ENCODE measurements at regions not wholly inside any gene's neighbourhood (a gene's known extent, or its start where the extent isn't known, plus 50 kb on each side); places are given as distances from the start of the nearest gene placed in this dataset.
"Not testable (repeated sequence)": the region's sequence is repeated elsewhere in the genome, so short reads cannot be mapped to it uniquely, and the experiment has no call there.

DNA sequence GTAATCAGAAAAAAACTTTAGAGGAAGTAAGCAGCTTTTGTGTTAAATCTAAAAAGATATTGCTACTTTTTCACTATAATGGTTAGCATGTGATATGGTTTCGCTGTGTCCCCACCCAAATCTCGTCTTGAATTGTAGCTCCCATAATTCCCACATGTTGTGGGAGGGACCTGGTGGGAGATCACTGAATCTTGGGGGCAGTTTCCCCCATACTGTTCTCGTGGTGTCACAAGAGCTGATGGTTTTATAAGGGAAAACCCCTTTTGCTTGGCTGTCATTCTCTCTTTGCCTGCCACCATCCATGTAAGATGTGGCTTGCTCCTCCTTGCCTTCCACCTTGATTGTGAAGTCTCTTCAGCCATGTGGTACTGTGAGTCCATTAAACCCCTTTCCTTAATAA lies 117.1 kb downstream of the KCNJ2 start:
- Histone ChIP-seq H3K4me3 (ENCODE audit: low read length) (no peak overlapping the region), H3K27ac (ENCODE audit: low read length) (no peak overlapping the region), H3K36me3 (ENCODE audit: insufficient read depth, low read depth, low read length) (no peaks in the 10 kb centered on the region), H3K27me3 (ENCODE audit: insufficient read depth, low read length) (no peaks in the 10 kb centered on the region), H3K9ac (ENCODE audit: low read depth, low read length) (no peak overlapping the region), H3K9me3 (ENCODE audit: insufficient read depth, low read depth, low read length) (peaks cover 10% of the 10 kb centered on the region), H3K4me1 (ENCODE audit: insufficient read depth, low read length) (no peaks in the 10 kb centered on the region)

DNA sequence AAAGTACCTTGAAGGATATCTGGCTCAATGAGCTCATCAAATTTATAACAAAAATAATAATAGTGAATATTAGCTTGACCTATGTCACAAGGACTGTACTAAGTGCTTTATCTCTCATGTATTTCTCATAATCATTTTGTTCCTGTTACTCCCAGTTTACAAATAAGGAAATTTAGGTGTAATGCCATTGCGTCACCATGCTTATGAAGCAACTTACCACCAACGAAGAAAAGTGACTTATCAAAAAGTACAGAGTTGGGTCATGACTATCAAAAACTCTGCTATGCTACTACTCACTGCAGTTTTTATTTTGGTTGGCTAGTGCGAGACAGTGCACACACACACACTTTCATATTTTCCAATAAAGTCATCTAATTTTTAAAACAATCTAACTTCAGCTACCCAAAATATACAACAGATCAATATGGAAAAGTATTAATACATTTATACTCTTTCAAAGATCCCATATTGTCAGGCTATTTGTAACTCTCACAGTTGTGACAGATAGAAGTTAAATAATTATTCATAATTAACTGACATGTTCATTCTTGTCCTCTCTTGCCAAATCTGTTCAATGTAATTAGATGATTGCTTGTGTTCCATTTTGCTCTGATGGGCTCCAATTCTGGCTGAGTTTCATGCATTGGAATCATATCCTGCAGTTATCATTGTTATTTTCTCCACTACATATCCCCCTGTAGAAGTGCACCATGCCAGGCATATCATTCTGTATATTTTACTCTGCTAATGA lies 119.4 kb downstream of the KCNJ2 start:
- Histone ChIP-seq H3K4me3 (ENCODE audit: low read length) (no peak overlapping the region), H3K27me3 (ENCODE audit: insufficient read depth, low read length) (no peaks in the 10 kb centered on the region), H3K4me1 (ENCODE audit: insufficient read depth, low read length) (no peaks in the 10 kb centered on the region), H3K9me3 (ENCODE audit: insufficient read depth, low read depth, low read length) (no peaks in the 10 kb centered on the region), H3K9ac (ENCODE audit: low read depth, low read length) (no peak overlapping the region), H3K36me3 (ENCODE audit: insufficient read depth, low read depth, low read length) (no peaks in the 10 kb centered on the region), H3K27ac (ENCODE audit: low read length) (no peak overlapping the region)

DNA sequence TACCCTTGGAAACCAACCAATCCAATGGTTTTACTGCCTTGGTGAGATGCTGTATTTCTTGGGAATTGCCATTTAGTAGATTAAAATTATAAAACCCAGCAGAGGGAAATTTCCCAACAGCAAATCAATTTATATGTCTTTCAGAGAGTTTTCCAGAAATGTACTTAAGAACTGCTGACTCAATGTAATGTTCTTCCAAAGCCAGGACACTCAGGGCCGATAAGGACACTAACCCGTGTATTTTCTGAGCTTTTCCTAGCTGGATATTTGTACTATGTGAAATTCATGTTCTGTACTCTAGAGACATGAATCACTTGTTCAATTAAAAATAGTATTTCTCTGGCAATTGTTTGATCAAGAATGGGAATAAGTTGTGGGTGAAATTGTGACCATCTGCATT lies 121.4 kb downstream of the KCNJ2 start:
- H3K4me1 ChIP-seq (ENCODE audit: insufficient read depth, low read length), result peaks cover 3% of the 10 kb centered on the region; the same call in 1 of the 2 replicates
- no peak overlapping the region for H3K4me3 ChIP-seq (ENCODE audit: low read length)
- no peak overlapping the region for H3K9ac ChIP-seq (ENCODE audit: low read depth, low read length)
- H3K9me3 ChIP-seq (ENCODE audit: insufficient read depth, low read depth, low read length), result peaks cover 2% of the 10 kb centered on the region; the same call in 1 of the 2 replicates
- no peaks in the 10 kb centered on the region for H3K27me3 ChIP-seq (ENCODE audit: insufficient read depth, low read length)
- no peaks in the 10 kb centered on the region for H3K36me3 ChIP-seq (ENCODE audit: insufficient read depth, low read depth, low read length)
- no peak overlapping the region for H3K27ac ChIP-seq (ENCODE audit: low read length)

DNA sequence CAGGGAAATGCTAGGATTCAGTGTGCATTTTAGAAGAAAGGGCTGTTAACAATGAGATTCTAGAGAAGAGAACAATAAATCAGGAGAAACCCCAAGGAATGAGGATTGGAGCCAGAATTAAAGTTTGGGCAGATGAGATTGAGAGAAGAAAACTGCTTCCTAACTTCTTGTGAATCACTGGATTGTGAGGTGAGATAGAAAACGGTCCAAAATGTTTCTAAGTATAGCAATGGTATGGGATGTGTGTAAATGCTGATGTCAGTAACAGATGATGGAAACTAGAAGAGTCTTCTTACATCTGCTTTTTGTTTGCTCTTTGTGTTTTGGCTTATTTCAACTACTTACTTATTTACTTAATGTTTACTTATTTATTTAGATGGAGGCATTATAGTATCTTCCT lies 123.0 kb downstream of the KCNJ2 start:
- H3K9me3 ChIP-seq (ENCODE audit: insufficient read depth, low read depth, low read length), result peaks cover 2% of the 10 kb centered on the region; the same call in 1 of the 2 replicates
- no peak overlapping the region for H3K4me3 ChIP-seq (ENCODE audit: low read length)
- no peaks in the 10 kb centered on the region for H3K27me3 ChIP-seq (ENCODE audit: insufficient read depth, low read length)
- H3K4me1 ChIP-seq (ENCODE audit: insufficient read depth, low read length), result peaks cover 3% of the 10 kb centered on the region; the same call in 1 of the 2 replicates
- H3K9ac ChIP-seq (ENCODE audit: low read depth, low read length), result no peak overlapping the region
- H3K27ac ChIP-seq (ENCODE audit: low read length), result no peak overlapping the region
- no peaks in the 10 kb centered on the region for H3K36me3 ChIP-seq (ENCODE audit: insufficient read depth, low read depth, low read length)

DNA sequence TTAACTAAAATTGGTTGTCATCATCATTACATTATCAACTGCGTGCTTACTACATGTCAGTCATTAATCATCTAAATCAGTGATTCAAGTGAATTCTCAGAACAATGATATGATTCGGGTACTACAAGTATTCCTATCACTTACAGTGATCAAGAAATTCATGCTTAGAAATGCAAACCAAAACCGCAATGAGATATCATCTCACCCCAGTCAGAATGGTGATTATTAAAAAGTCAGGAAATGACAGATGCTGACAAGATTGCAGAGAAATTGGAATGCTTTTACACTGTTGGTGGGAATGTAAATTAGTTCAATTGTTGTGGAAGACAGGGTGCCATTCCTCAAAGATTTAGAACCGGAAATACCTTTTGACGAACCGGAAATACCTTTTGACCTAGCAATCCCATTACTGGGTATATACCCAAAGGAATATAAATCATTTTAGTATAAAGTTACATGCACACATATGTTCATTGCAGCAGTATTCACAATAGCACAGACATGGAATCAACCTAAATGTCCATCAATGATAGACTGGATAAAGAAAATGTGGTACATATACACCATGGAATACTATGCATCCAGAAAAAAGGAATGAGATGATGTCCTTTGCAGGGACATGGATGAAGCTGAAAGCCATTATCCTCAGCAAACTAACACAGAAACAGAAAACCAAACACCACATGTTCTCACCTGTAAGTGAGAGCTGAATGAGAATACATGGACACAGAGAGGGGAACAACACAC lies 124.4 kb downstream of the KCNJ2 start:
- H3K9me3 ChIP-seq (ENCODE audit: insufficient read depth, low read depth, low read length); H3K36me3 ChIP-seq (ENCODE audit: insufficient read depth, low read depth, low read length); H3K4me1 ChIP-seq (ENCODE audit: insufficient read depth, low read length); H3K27ac ChIP-seq (ENCODE audit: low read length); H3K9ac ChIP-seq (ENCODE audit: low read depth, low read length); H3K27me3 ChIP-seq (ENCODE audit: insufficient read depth, low read length); H3K4me3 ChIP-seq (ENCODE audit: low read length): not testable (repeated sequence)

DNA sequence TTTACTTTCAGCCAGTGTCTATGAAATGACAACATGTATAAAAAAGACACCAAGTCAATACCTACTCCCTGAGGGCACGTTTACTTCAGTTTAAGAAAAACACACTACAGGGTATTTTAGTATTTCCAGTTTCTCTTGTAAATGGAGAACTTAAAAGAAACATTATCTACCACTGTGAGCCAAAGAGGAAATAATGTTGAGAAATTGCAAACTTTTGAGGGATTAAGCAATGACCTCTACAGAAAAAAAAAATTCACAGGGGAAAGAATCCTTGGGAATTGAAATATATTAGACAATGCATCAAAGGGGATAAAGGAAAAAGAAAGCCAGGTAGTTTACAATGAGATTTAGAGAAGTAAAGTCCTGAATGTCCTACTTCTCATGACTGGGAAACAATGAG lies 126.0 kb downstream of the KCNJ2 start:
- Histone ChIP-seq H3K9me3 (ENCODE audit: insufficient read depth, low read depth, low read length) (peaks cover 2% of the 10 kb centered on the region; the same call in 1 of the 2 replicates), H3K27ac (ENCODE audit: low read length) (no peak overlapping the region), H3K4me1 (ENCODE audit: insufficient read depth, low read length) (peaks cover 3% of the 10 kb centered on the region; the same call in 1 of the 2 replicates), H3K36me3 (ENCODE audit: insufficient read depth, low read depth, low read length) (no peaks in the 10 kb centered on the region), H3K4me3 (ENCODE audit: low read length) (no peak overlapping the region), H3K9ac (ENCODE audit: low read depth, low read length) (no peak overlapping the region), H3K27me3 (ENCODE audit: insufficient read depth, low read length) (no peaks in the 10 kb centered on the region)

DNA sequence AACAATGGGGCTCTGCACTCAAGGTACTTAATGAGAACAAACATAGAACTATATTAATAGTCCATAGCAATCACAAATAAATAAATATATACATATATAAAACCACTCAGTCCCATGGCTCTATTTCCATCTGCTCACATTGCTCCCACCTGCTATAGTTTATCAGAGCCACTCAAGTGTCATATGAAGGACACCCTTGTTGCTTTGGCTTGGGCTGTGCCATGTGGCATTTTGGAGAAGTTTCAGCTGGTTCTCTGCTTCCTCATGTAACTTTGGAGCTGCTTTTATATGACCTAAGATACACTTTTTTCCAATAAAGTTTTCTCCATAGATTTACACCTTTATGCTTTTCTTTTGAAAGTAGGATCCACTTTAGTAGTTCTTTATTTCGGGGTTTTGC lies 126.4 kb downstream of the KCNJ2 start:
- H3K9ac ChIP-seq (ENCODE audit: low read depth, low read length), result no peak overlapping the region
- no peak overlapping the region for H3K4me3 ChIP-seq (ENCODE audit: low read length)
- H3K36me3 ChIP-seq (ENCODE audit: insufficient read depth, low read depth, low read length), result no peaks in the 10 kb centered on the region
- H3K27me3 ChIP-seq (ENCODE audit: insufficient read depth, low read length), result no peaks in the 10 kb centered on the region
- peaks cover 2% of the 10 kb centered on the region; the same call in 1 of the 2 replicates for H3K9me3 ChIP-seq (ENCODE audit: insufficient read depth, low read depth, low read length)
- H3K4me1 ChIP-seq (ENCODE audit: insufficient read depth, low read length), result peaks cover 3% of the 10 kb centered on the region; the same call in 1 of the 2 replicates
- H3K27ac ChIP-seq (ENCODE audit: low read length), result no peak overlapping the region

DNA sequence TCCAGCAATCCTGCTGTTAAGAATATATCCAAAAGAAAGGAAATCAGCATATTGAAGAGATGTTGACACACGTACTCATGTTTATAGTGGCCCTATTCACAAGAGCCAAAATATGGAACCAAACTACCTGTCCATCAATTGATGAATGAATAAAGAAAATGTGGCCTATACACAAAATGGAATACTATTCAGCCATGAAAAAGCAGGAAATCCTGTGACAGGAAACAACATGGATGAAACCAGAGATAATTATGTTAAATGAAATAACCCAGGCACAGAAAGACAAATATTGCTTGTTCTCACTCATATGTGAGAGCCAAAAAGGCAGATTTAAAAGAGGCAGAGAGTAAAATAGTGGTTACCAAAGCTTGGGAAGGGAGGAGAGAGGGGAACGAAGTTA lies 127.1 kb downstream of the KCNJ2 start:
- H3K36me3 ChIP-seq (ENCODE audit: insufficient read depth, low read depth, low read length), result no peaks in the 10 kb centered on the region
- H3K27me3 ChIP-seq (ENCODE audit: insufficient read depth, low read length), result no peaks in the 10 kb centered on the region
- no peak overlapping the region for H3K27ac ChIP-seq (ENCODE audit: low read length)
- H3K9me3 ChIP-seq (ENCODE audit: insufficient read depth, low read depth, low read length), result peaks cover 2% of the 10 kb centered on the region; the same call in 1 of the 2 replicates
- no peak overlapping the region for H3K9ac ChIP-seq (ENCODE audit: low read depth, low read length)
- no peak overlapping the region for H3K4me3 ChIP-seq (ENCODE audit: low read length)
- H3K4me1 ChIP-seq (ENCODE audit: insufficient read depth, low read length), result peaks cover 3% of the 10 kb centered on the region; the same call in 1 of the 2 replicates

DNA sequence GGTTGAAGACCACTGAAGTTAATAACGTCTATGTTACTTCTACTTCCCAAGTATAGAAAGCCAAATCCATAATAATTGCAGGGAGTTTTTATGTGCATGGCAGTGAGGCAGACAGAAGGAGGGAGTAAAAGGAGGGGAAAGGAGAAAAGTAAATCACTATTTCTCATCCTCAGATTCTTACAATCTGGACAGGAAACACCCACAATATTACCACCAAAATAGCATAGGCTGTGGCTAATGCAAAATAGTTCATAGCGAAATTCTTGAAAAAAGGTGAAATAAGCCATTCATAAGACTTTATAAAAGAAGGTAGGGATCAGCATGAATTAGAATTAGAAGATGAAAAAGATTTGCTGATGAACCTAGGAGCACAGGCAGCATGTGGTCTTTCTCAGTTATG lies 128.1 kb downstream of the KCNJ2 start:
- H3K27ac ChIP-seq (ENCODE audit: low read length), result no peak overlapping the region
- no peaks in the 10 kb centered on the region for H3K27me3 ChIP-seq (ENCODE audit: insufficient read depth, low read length)
- H3K36me3 ChIP-seq (ENCODE audit: insufficient read depth, low read depth, low read length), result no peaks in the 10 kb centered on the region
- H3K4me3 ChIP-seq (ENCODE audit: low read length), result no peak overlapping the region
- H3K9me3 ChIP-seq (ENCODE audit: insufficient read depth, low read depth, low read length), result peaks cover 2% of the 10 kb centered on the region; the same call in 1 of the 2 replicates
- H3K4me1 ChIP-seq (ENCODE audit: insufficient read depth, low read length), result peaks cover 3% of the 10 kb centered on the region; the same call in 1 of the 2 replicates
- H3K9ac ChIP-seq (ENCODE audit: low read depth, low read length), result no peak overlapping the region

DNA sequence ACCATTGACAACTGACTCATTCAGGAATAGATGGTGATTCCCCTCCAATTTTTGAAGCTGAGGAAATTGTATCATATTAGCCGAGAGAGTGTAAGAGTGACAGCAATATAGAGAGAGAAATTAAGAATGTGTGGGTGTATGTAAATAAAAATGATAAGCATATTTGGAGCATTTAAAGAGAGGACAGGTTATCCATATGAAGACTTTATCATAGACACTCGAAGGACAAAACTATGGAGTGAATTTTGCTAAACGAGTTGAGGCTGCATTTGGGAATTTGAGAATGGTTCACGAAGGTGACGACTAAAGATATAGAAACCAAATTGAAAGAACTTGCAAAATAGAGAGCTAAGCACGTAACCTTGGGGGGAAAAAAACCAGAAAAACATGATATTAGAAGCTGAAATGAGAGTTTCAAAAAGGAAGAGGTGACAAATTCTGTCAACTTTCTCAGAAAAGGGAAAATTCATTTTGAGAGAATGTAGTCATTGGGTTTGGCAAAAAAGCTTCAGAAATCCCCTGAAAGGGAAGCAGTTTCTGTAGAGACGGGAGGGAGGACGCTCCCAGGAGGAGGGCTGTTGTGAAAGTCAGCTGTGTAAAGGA lies 129.7 kb downstream of the KCNJ2 start:
- Histone ChIP-seq H3K4me1 (ENCODE audit: insufficient read depth, low read length) (peaks cover 3% of the 10 kb centered on the region; the same call in 1 of the 2 replicates), H3K9me3 (ENCODE audit: insufficient read depth, low read depth, low read length) (peaks cover 1% of the 10 kb centered on the region; the same call in 1 of the 2 replicates), H3K36me3 (ENCODE audit: insufficient read depth, low read depth, low read length) (no peaks in the 10 kb centered on the region), H3K27me3 (ENCODE audit: insufficient read depth, low read length) (no peaks in the 10 kb centered on the region), H3K27ac (ENCODE audit: low read length) (no peak overlapping the region), H3K4me3 (ENCODE audit: low read length) (no peak overlapping the region), H3K9ac (ENCODE audit: low read depth, low read length) (no peak overlapping the region)

DNA sequence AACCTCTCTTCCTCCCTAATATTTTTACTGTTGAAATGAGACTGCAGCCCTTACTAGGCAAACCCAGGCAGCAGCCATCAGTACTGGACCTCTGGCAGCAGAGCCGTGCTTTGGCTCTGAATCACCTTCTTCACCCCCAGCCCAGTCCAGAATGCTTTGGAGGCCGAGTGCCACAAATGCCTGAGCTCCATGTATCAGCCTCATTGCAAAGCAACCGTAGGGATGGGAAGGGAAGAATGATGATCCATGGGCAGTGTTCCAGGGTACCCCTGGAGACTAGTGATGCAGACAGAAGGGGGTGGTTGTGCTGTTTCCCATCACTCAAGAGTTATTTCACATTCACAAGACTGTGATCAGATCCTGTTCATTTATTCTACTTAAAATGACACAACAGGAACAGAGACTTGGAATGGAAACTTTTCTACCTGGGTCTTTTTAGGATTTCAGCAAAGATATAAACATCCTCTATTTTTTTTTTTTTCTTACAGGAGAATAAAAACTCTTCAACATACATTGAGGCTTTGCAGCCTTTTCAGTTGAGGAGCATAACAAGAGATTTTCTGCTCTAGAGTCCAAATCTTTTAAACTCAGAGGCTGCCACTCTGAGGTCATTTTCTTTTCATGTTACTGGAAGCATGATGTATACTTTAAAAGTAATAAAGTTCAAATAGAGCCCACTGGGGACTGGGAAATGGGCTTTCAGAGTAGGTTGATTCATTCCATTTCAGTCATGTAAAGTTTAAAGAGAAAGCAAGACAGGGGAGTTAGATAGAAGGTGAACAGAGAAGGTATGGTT lies 138.3 kb downstream of the KCNJ2 start:
- H3K9ac ChIP-seq (ENCODE audit: low read depth, low read length), result no peak overlapping the region
- H3K27ac ChIP-seq (ENCODE audit: low read length), result no peak overlapping the region
- no peaks in the 10 kb centered on the region for H3K27me3 ChIP-seq (ENCODE audit: insufficient read depth, low read length)
- H3K4me1 ChIP-seq (ENCODE audit: insufficient read depth, low read length), result no peaks in the 10 kb centered on the region
- H3K9me3 ChIP-seq (ENCODE audit: insufficient read depth, low read depth, low read length), result no peaks in the 10 kb centered on the region
- no peak overlapping the region for H3K4me3 ChIP-seq (ENCODE audit: low read length)
- no peaks in the 10 kb centered on the region for H3K36me3 ChIP-seq (ENCODE audit: insufficient read depth, low read depth, low read length)

Measured in iPS-20b (cell line).